ENCODE measurements at regions not wholly inside any gene's neighbourhood (a gene's known extent, or its start where the extent isn't known, plus 50 kb on each side); places are given as distances from the start of the nearest gene placed in this dataset.

DNA sequence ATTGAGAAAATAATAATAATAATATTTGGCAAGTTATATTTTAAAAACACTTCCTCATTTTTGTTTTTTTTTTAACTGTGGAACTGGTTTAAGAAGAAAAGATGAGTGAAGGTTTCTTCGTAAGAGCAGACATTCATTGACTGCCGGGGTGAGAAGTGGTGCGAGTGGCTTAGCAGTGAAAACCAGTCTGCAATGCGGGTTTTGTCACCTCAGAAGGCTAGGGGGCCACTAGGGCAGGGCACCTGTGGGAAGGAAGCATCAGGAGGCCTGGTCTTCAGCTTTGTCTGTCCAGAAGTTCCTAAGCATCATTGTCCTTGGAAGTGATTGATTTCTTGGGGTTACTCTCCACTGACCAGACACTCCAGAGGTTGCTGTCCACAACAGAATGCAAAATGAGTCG, 339.2 kb downstream of the ZNF326 start:
- Histone ChIP-seq H3K4me2 (ENCODE audit: low read length) (no peak overlapping the region), H4K20me1 (ENCODE audit: insufficient read depth, low read length) (no peaks in the 10 kb centered on the region), H3K79me2 (ENCODE audit: low read length) (no peaks in the 10 kb centered on the region), H3K9me3 (ENCODE audit: insufficient read depth, low read length) (no peaks in the 10 kb centered on the region), H3K4me1 (ENCODE audit: low read length) (no peaks in the 10 kb centered on the region), H3K27me3 (ENCODE audit: low read depth, low read length) (no peaks in the 10 kb centered on the region), H3K4me3 (ENCODE audit: low read length) (no peak overlapping the region), H3K36me3 (replicated peaks; ENCODE audit: low read depth, low read length) (no peaks in the 10 kb centered on the region), H3K9ac (ENCODE audit: low read length) (no peak overlapping the region), H2AFZ (ENCODE audit: low read depth, low read length) (no peak overlapping the region), H3K27ac (ENCODE audit: low read length) (no peak overlapping the region)
- TF ChIP-seq, protein P1, sequence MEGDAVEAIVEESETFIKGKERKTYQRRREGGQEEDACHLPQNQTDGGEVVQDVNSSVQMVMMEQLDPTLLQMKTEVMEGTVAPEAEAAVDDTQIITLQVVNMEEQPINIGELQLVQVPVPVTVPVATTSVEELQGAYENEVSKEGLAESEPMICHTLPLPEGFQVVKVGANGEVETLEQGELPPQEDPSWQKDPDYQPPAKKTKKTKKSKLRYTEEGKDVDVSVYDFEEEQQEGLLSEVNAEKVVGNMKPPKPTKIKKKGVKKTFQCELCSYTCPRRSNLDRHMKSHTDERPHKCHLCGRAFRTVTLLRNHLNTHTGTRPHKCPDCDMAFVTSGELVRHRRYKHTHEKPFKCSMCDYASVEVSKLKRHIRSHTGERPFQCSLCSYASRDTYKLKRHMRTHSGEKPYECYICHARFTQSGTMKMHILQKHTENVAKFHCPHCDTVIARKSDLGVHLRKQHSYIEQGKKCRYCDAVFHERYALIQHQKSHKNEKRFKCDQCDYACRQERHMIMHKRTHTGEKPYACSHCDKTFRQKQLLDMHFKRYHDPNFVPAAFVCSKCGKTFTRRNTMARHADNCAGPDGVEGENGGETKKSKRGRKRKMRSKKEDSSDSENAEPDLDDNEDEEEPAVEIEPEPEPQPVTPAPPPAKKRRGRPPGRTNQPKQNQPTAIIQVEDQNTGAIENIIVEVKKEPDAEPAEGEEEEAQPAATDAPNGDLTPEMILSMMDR (IDR thresholded peaks at IDR 0.05; ENCODE audit: low read depth, low read length), result no peak
- TF ChIP-seq EZH2phosphoT487 (IDR thresholded peaks at IDR 0.05; ENCODE audit: low read depth), result no peak

- Histone ChIP-seq H3K27me3 (ENCODE audit: low read depth, low read length) (no peaks in the 10 kb centered on the region), H3K27ac (ENCODE audit: low read length) (no peak overlapping the region), H3K79me2 (ENCODE audit: low read length) (no peaks in the 10 kb centered on the region), H4K20me1 (ENCODE audit: insufficient read depth, low read length) (no peaks in the 10 kb centered on the region), H3K4me3 (ENCODE audit: low read length) (no peak overlapping the region), H3K4me2 (ENCODE audit: low read length) (no peak overlapping the region), H3K4me1 (ENCODE audit: low read length) (no peaks in the 10 kb centered on the region), H2AFZ (ENCODE audit: low read depth, low read length) (no peak overlapping the region), H3K36me3 (replicated peaks; ENCODE audit: low read depth, low read length) (no peaks in the 10 kb centered on the region), H3K9ac (ENCODE audit: low read length) (no peak overlapping the region), H3K9me3 (ENCODE audit: insufficient read depth, low read length) (no peaks in the 10 kb centered on the region)
- TF ChIP-seq, protein P1 (IDR thresholded peaks at IDR 0.05; ENCODE audit: low read depth, low read length), result no peak
- TF ChIP-seq EZH2phosphoT487 (IDR thresholded peaks at IDR 0.05; ENCODE audit: low read depth), result no peak
Observed at GRCh38 chr1:90325168-90325567, 330.3 kb downstream of the ZNF326 start.

GRCh38 chr1:90322186-90322585, 327.3 kb downstream of the ZNF326 start:
- Histone ChIP-seq H3K27me3 (ENCODE audit: low read depth, low read length) (no peaks in the 10 kb centered on the region), H2AFZ (ENCODE audit: low read depth, low read length) (no peak overlapping the region), H3K79me2 (ENCODE audit: low read length) (no peaks in the 10 kb centered on the region), H3K4me2 (ENCODE audit: low read length) (no peak overlapping the region), H4K20me1 (ENCODE audit: insufficient read depth, low read length) (no peaks in the 10 kb centered on the region), H3K36me3 (replicated peaks; ENCODE audit: low read depth, low read length) (no peaks in the 10 kb centered on the region), H3K27ac (ENCODE audit: low read length) (no peak overlapping the region), H3K9me3 (ENCODE audit: insufficient read depth, low read length) (no peaks in the 10 kb centered on the region), H3K4me1 (ENCODE audit: low read length) (no peaks in the 10 kb centered on the region), H3K9ac (ENCODE audit: low read length) (no peak overlapping the region), H3K4me3 (ENCODE audit: low read length) (no peak overlapping the region)
- TF ChIP-seq EZH2phosphoT487 (IDR thresholded peaks at IDR 0.05; ENCODE audit: low read depth), result no peak
- TF ChIP-seq, protein P1 (IDR thresholded peaks at IDR 0.05; ENCODE audit: low read depth, low read length), result no peak

- Histone ChIP-seq H3K9ac (ENCODE audit: low read length) (no peak overlapping the region), H3K79me2 (ENCODE audit: low read length) (no peaks in the 10 kb centered on the region), H3K4me2 (ENCODE audit: low read length) (no peak overlapping the region), H2AFZ (ENCODE audit: low read depth, low read length) (no peak overlapping the region), H4K20me1 (ENCODE audit: insufficient read depth, low read length) (no peaks in the 10 kb centered on the region), H3K9me3 (ENCODE audit: insufficient read depth, low read length) (no peaks in the 10 kb centered on the region), H3K4me1 (ENCODE audit: low read length) (no peaks in the 10 kb centered on the region), H3K4me3 (ENCODE audit: low read length) (no peak overlapping the region), H3K36me3 (replicated peaks; ENCODE audit: low read depth, low read length) (no peaks in the 10 kb centered on the region), H3K27me3 (ENCODE audit: low read depth, low read length) (no peaks in the 10 kb centered on the region), H3K27ac (ENCODE audit: low read length) (no peak overlapping the region)
- TF ChIP-seq, protein P1 (IDR thresholded peaks at IDR 0.05; ENCODE audit: low read depth, low read length), result no peak
- TF ChIP-seq EZH2phosphoT487 (IDR thresholded peaks at IDR 0.05; ENCODE audit: low read depth), result no peak
Observed at GRCh38 chr1:90319918-90320317, 325.0 kb downstream of the ZNF326 start.

Data from OCI-LY3 (cell line).